Jurkat, Clone E6-1 (cell line): ENCODE measurements at regions not wholly inside any gene's neighbourhood (a gene's known extent, or its start where the extent isn't known, plus 50 kb on each side); places are given as distances from the start of the nearest gene placed in this dataset.
"Not testable (repeated sequence)": the region's sequence is repeated elsewhere in the genome, so short reads cannot be mapped to it uniquely, and the experiment has no call there.

ENCODE experiments used
- DNase-seq: peaks from one replicate; pipeline ENCODE4 v3.0.0-alpha.2; 2011; ENCODE audit warnings: low read depth, low spot score
- H3K4me3 ChIP-seq: 2 replicates; pipeline ENCODE4 v1.5.1; 2011; ENCODE audit warnings: mild to moderate bottlenecking, low read length, control low read depth, moderate library complexity

DNA sequence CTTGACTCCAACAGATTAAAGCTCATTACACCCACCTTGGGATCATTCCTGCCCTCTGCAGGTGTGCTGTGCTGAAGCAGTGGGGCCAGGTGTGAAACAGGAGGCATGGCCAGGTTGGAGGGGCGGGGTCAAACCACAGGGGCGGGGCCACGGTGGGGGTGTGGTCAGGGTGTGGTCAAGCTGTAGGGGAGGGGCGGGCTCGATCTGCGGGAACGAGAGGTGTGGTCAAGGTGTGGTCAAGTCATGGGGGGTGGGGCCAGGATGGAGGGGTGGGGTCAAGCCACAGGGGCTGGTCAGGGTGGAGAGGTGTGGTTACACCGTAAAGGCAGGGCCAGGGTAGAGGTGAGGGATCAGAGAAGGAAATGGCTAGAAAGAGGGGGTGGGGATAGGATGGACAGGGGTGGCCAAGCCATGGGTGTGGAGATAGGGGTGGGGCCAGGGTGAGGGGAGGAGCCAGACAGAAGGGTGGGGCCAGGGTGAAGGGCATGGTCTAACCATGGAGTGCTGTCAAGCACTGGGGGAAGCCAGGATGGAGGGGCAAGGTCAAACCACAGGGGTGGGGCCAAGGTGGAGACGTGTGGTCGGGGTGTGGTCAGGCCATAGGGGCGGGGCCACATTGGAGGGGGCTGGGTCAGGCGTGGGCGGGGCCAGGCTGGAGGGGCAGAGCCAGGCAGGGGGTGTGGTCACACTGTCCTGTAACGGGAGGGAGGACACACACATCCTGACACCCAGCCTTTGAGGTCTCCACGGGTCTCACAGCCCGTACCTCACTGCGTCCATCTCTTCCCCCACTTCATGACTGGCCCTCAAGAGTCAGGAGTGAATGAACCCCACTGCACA is 270.7 kb downstream of the ADGRD1 start:
- not testable (repeated sequence) for DNase-seq, H3K4me3 ChIP-seq

DNA sequence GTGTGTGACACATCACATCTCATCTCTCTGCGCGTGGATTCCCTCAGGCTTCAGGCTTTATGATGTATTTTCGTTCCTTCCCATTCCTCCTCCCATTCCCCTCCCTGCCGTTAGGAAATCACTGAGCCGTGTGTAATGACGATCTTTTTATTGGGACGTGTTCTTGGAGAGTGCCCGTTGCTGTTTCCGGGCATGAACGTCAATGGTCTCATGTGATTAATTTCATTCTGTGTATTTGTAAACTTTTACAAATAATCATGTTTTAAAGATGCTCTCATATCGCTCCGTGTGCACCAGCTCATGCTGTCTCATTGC is 271.3 kb downstream of the ADGRD1 start:
- not testable (repeated sequence) for H3K4me3 ChIP-seq, DNase-seq

DNA sequence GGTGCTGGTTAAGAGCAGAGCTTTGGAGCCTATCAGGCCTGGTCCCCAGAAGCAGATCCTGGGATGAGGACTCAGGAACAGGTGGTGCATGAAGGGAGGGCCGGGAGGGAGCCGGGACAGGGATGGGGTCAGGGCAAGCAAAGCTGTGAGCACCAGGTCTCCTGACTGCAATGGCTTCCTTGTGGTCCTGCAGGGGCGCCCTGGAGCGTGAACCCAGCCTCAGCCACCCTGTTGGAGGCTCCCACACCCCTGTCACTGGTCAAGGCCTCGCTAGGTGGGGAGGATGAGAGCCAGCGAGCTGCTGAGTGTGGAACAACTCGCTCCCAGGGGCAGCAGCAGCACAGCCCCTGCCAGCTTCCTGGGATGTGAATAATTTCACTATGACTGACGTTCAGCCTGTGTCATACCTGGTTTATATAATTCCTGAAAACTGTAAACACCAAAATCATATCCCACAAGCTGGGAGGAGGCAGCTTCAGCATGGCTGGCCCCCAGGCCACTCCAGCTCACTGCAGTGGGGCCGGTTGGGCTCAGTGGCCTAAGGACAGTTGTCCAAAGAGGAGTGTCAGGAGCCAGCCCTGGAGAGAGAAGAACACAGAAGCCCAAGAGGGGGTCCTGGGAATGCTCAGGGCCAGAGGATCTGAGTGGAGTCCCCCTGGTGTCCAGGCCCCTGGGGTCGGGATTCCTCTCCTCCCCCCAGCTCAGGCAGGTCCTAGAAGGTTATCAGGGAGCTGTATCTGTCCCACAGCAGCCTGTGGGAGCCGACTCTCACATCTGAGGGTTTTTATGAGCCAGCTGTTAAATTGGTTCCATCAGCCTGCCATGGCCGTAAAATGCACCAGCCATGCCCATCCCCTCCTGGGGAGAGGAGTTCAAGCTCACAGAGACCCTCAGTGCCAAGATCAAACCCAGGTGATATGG is 272.9 kb downstream of the ADGRD1 start:
- DNase-seq, result no peak
- no peak overlapping the region for H3K4me3 ChIP-seq

DNA sequence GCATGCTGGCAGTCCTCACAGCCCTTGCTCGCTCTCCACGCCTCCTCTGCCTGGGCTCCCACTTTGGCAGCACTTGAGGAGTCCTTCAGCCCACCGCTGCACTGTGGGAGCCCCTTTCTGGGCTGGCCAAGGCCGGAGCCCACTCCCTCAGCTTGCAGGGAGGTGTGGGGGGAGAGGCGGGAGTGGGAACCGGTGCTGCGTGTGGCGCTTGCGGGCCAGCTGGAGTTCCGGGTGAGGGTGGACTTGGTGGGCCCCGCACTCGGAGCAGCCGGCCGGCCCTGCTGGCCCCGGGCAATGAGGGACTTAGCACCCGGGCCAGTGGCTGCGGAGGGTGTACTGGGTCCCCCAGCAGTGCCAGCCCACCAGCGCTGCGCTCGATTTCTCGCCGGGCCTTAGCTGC is 273.9 kb downstream of the ADGRD1 start:
- H3K4me3 ChIP-seq, DNase-seq: not testable (repeated sequence)

DNA sequence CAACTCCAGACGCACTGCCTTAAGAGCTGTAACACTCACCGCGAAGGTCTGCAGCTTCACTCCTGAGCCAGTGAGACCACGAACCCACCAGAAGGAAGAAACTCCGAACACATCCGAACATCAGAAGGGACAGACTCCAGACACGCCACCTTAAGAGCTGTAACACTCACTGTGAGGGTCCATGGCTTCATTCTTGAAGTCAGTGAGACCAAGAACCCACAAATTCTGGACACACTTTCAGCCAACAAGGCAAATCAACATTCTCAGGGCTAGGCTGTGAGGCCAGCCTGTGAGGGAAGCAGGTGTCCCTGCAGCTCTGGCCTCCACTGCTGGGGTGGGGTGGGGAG is 275.3 kb downstream of the ADGRD1 start:
- DNase-seq, H3K4me3 ChIP-seq: not testable (repeated sequence)

DNA sequence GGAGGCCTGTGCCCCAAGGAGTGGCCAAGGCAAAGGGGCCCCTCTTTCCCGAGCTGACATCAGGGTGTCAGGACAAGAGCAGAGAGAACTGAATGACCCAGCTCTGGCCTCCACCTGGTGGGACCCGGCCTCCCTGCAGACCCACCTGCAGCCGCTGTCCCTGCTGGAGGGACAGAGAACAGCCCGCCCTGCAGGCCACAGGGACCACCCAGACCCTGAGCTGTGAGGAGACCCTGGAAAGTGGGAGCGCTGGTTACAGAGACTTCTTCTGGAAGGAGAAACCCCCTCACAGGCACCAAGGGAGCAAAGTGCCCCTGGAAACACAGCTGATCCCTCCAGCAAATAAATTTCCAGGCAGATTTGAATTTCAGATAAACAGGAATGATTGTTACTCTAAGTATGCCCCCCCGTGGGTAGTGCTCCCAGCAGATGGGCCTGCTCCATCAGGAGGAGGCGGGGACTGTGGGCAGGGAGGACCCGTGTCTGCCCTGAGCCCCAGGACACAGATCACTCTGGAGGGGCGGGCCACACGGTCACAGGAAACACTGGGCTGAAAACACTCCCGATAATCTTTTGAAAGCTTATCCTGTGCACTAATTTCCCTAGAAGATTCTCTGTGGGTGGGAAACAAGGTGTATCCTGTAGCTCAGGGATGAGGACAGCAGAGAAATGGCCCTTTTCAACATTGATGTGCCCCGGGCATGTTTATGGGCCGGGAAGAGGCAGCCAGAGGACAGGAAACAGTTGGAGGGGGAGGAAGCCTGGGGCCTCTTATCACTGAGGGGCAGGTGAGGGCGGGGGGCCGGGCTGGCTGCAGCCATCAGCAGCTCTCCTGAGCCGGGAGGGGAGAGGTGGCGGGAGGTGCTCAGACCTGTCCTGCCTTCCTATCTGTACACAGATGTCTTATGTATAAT is 276.0 kb downstream of the ADGRD1 start:
- H3K4me3 ChIP-seq, result no peak overlapping the region

DNA sequence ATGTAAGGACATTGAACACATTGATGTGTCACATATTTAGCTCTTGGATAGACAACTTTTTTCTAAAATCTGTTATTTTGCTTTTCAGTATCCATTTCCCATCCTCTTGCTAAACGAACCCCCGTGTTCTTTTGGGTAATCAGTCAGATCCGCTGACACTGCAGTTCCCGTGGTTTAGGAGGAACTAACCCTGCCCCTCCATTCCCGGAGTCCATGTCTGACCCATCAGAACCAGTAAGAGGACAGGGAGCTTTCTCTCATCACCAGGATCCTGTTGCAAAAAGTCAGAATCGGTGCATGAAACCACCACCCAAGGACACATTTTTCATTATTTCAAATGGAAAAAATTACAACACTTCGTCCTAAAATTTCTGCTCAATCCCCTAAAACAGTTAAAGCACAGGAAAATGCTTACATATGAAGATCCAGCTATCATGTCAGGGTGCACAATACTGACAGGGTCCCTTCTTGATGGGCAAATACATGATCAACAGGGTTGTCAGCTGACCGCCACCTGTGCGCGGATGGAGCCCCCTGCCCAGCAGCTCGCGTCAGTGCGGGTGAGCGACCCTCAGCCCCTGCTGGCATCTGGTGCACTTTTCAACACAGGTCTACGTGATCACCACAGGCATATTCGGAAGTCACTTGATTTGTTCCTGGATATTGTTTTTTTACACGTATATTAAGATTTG is 276.8 kb downstream of the ADGRD1 start:
- DNase-seq, result no peak
- H3K4me3 ChIP-seq, result no peak overlapping the region

More for the DNA sequence above, 276.0 kb downstream of the ADGRD1 start:
- no peak for DNase-seq

DNA sequence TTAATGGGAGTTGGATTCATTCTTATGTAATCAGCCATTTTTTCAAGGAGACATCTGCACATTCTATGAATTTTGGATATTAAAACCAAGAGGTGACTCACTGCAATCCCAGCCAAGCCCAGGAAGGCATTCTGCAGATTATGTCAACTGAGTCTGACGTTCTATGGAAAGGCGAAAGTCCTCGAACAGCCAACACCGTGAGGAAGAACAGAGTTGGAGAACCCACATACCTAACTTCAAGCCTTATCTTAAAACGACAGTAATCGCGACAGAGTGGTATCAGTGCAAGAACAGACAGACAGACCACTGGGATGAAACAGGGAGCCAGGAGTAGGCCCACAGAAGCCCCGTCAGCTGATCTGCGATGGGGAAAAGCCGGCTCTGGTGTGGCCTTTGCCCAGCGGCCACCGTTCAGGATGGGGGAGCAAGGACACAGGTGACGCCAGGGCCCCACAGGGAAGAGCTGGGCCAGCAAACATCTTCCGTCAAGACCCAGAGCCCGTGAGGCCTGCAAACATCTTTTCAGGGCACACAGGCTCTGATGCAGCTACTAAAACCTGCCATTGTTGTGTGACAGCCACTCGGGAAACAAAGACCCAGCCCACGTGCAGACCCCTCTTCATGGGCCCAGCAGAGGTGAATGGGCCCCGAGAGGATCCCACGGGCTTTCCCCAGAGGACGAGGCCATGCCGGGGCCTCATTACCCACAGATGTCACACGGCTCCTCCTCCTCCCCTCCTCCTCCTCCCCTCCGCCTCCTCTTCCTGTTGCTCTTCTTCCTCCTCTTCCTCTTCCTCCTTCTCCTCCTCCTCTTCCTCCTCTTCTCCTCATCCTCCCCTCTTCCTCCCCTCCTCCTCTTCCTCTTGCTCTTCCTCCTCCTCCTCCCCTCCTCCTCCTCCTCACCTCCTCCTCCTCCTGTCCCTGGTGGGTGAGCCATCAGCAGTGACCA is 277.6 kb downstream of the ADGRD1 start:
- DNase-seq, result no peak
- H3K4me3 ChIP-seq, result no peak overlapping the region

DNA sequence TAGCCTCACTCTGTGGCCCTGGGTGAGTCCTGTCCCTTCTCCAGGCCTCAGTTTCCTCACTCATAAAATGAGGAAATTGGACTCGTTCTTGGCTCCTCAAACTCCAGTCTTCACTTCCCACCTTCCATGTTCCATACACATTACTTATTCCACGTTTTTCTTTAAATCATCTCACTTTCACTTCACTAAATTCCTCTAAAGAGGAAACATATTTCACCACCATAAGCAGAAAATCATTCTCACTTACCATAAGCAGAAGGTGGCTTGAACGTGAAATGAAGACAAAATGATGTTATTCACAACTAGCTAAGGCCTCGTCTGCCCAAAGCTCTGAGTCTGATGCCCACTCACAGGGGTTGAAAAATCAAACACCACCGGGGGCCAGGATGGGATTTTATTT is 278.3 kb downstream of the ADGRD1 start:
- no peak for DNase-seq
- H3K4me3 ChIP-seq, result no peak overlapping the region

DNA sequence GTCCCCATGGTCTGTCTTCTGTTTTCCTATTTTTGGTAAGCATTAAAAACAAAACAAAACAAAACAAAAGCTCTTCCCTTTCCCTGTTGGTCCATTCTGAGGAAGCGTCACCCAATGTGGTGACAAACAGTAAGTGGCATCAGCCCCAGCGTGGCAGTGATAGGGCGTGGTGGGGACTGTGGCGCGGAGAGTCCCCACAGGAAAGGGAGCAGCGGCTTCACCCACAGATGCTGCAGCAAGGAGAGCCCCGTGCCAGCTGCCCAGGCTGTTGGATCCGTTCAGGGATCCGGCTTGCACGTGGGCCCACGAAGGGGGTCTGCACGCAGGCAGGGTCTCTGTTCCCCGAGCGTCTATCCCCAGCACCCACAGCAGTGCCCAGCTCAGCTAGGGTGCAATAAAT is 279.2 kb downstream of the ADGRD1 start:
- not testable (repeated sequence) for H3K4me3 ChIP-seq, DNase-seq

DNA sequence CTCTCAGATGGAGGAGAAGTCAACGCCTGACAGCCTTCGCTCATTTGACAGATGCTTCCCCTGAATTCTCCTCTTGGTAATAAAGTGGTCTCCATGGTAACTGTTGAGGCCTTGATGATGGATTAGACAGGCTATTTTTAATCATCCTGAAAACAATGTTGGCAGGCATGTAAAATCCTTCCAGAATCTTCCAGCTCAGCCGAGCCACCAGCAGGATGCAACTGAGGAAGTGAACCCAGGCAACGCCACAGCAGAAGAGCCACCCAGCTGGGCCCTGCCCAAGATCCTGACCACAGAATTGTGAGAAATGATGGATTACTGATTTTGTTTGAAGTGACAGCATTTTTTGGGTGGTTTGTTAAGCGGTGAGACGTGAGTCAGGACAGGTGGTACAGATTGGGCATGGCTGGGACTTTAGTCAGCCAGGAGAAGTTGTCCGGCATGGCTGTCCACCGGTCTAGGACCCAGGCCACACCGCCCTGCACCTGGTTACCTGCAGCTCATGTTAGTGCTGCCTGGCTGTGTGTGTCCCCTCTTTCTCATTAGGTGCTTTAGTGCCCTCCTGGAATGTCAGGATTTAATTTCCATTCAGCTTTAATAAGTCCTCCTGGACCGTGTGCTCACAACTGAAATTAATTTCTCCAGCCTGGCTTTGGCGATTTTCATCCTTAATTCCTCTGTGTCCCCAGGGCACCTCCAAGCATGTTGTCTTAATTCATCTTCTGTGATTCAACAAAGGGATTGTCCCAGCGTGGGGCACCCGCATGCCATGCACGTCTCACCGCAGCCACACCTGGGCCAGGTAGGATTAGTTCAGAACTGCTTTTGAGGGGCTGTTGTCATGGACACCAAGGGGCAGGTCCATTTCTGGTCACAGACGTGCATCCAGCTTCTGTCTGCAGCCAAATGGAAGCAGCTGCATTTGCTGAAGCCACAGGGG is 280.4 kb downstream of the ADGRD1 start:
- not testable (repeated sequence) for DNase-seq, H3K4me3 ChIP-seq

DNA sequence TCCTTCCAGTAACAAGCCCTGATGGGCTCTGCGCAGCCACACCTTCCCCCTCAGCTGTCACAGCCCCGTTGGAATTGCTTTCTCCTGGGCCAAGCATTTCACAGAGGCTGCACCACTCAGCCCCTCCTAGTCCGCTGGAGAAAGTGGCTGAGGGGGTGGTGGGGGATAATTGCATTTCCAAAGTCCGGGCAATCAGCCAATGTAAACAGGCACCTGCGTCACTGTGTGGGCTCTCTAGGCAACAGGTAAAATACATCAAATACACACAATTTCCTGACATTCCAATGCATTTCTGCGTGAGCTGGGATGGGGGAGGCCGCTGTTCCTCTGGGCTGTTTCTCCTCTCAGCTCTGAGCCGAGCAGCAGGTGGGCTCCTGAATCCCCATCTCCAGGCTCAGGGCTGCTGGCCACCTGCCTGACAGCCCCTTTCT is 281.1 kb downstream of the ADGRD1 start:
- DNase-seq, H3K4me3 ChIP-seq: not testable (repeated sequence)

DNA sequence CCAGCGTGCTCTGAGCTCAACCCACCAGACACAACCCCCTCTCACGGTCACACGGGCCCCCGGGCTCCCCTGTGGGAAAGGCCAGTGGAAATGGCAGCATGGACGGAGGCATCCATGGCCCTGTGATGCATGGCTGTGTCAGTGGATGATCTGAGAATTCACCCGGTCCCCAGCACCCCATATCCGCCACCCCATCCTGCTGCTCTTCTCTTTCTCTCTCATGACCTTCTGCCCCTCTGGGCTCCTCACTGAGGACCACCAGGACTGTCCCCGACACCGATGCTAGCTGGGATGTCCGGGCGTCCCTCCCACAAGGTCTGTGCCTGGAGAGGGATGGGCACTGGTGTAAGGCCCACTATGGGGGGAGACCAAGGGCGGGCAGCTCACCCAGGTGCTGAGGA is 282.2 kb downstream of the ADGRD1 start:
- DNase-seq, result no peak
- no peak overlapping the region for H3K4me3 ChIP-seq

DNA sequence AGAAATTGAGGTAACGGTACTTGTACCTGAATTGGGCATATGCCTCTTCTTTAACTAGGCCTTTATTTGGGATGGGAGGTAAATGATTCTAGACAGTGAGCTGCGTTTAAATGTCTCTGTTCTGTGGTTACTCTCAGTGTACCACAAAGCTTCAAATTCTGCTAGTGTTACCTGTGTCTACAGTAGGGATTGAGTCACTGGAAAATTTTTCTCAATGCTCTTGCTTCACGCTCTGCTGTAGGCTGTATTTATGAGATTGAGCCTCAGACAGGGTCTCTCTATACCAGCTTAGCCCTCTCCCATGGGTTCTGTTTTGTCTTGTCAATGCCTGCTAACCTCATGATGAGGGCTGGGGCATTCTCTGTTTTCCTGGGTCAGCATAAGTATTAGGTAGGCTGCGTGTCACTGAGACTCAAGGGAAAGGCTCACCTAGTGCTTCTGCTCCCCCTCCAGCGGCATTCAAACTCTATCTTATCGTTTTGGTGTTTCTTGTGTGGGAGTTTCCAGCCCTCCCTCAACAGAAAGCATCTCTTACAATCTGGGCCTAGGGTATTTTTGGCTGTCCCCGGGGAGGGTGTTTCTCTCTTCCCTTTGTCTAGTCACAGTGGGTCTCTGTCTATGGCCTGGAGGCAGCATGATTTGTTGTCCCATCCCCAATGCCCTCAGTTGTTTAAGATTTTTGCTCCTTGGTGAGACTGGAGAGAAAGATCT is 285.8 kb downstream of the ADGRD1 start:
- H3K4me3 ChIP-seq, result no peak overlapping the region
- DNase-seq, result no peak

DNA sequence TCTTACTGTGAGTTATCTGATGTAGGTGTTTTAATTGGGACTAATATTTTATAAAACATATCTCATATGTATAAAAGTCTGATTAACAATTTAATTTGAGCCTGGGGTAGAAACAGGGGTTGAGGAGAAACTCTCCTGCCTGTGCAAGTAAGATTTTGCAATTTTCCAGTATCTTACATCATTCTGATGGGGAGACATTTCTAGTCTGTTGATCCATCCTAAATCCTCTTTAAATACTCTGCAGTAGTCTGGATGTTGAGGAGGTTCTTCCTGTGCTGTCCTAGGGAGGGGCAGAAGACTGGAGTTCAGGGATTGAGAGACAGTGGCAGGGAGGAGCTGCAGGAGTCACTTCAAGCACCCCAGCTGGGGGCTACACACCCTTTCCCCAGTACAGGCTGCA is 287.8 kb downstream of the ADGRD1 start:
- no peak for DNase-seq
- H3K4me3 ChIP-seq, result no peak overlapping the region
